ENCODE measurements at regions not wholly inside any gene's neighbourhood (a gene's known extent, or its start where the extent isn't known, plus 50 kb on each side); places are given as distances from the start of the nearest gene placed in this dataset.
"Not testable (repeated sequence)": the region's sequence is repeated elsewhere in the genome, so short reads cannot be mapped to it uniquely, and the experiment has no call there.

GRCh38 chr5:86289786-86290185 lies 328.0 kb upstream of the COX7C start:
- not testable (repeated sequence) for DNase-seq

- not testable (repeated sequence) for DNase-seq
Measured at GRCh38 chr5:86292811-86293210, 324.9 kb upstream of the COX7C start.

- not testable (repeated sequence) for DNase-seq
Measured at GRCh38 chr5:86302643-86303042, 315.1 kb upstream of the COX7C start.

- not testable (repeated sequence) for DNase-seq
Measured at GRCh38 chr5:86305050-86305449, 312.7 kb upstream of the COX7C start.

- DNase-seq = no peak
Measured at GRCh38 chr5:86314951-86315350, 302.8 kb upstream of the COX7C start.

- no peak for DNase-seq
Measured at GRCh38 chr5:86320266-86320665, 297.5 kb upstream of the COX7C start.

GRCh38 chr5:86329318-86329717 lies 288.4 kb upstream of the COX7C start:
- DNase-seq = no peak

- DNase-seq = no peak
Measured at GRCh38 chr5:86330736-86331135, 287.0 kb upstream of the COX7C start.

GRCh38 chr5:86332851-86333250 lies 284.9 kb upstream of the COX7C start:
- no peak for DNase-seq

- DNase-seq = no peak
Measured at GRCh38 chr5:86337667-86338460, 279.9 kb upstream of the COX7C start.

- DNase-seq = no peak
Measured at GRCh38 chr5:86354664-86355063, 263.1 kb upstream of the COX7C start.

GRCh38 chr5:86360801-86361200 lies 256.9 kb upstream of the COX7C start:
- no peak for DNase-seq

- DNase-seq = no peak
Measured at GRCh38 chr5:86371061-86371460, 246.7 kb upstream of the COX7C start.

GRCh38 chr5:86374611-86375010 lies 243.1 kb upstream of the COX7C start:
- DNase-seq = no peak

- no peak for DNase-seq
Measured at GRCh38 chr5:86376214-86376613, 241.5 kb upstream of the COX7C start.

- no peak for DNase-seq
Measured at GRCh38 chr5:86403190-86403589, 214.6 kb upstream of the COX7C start.

- no peak for DNase-seq
Measured at GRCh38 chr5:86404256-86404655, 213.5 kb upstream of the COX7C start.

GRCh38 chr5:86407711-86408110 lies 210.0 kb upstream of the COX7C start:
- no peak for DNase-seq

- no peak for DNase-seq
Measured at GRCh38 chr5:86411596-86411995, 206.1 kb upstream of the COX7C start.

- DNase-seq = no peak
Measured at GRCh38 chr5:86427158-86427557, 190.6 kb upstream of the COX7C start.

- DNase-seq = no peak
Measured at GRCh38 chr5:86439593-86440110, 178.1 kb upstream of the COX7C start.

- DNase-seq = no peak
Measured at GRCh38 chr5:86442036-86442745, 175.6 kb upstream of the COX7C start.

- no peak for DNase-seq
Measured at GRCh38 chr5:86447362-86447761, 170.4 kb upstream of the COX7C start.

- no peak for DNase-seq
Measured at GRCh38 chr5:86452251-86452650, 165.5 kb upstream of the COX7C start.
